ENCODE measurements at regions not wholly inside any gene's neighbourhood (a gene's known extent, or its start where the extent isn't known, plus 50 kb on each side); places are given as distances from the start of the nearest gene placed in this dataset.

- no peak for TF ChIP-seq CTCF (IDR thresholded peaks at IDR 0.05; ENCODE audit: low read depth, low read length, missing control alignments)
- in situ Hi-C loops (cut with HindIII; ENCODE audit: low pct_ligation_motif_present, low sequenced_read_pairs), result no loop called here
These were observed 592.9 kb downstream of the FSCB start for GRCh38 chr14:43914041-43914693.

GRCh38 chr14:43903209-43903608 is 603.9 kb downstream of the FSCB start:
- Histone ChIP-seq H3K27me3 (replicated peaks) (no peaks in the 10 kb centered on the region), H3K4me3 (ENCODE audit: low read depth, low read length) (no peak overlapping the region), H3K36me3 (replicated peaks) (no peaks in the 10 kb centered on the region), H3K27ac (no peak overlapping the region)
- in situ Hi-C loops (cut with HindIII; ENCODE audit: low pct_ligation_motif_present, low sequenced_read_pairs), result no loop called here
- no peak for TF ChIP-seq CTCF (IDR thresholded peaks at IDR 0.05; ENCODE audit: low read depth, low read length, missing control alignments)
- no peak for DNase-seq

More at GRCh38 chr14:43914041-43914693, 592.9 kb downstream of the FSCB start:
- Histone ChIP-seq H3K27ac (no peak overlapping the region), H3K36me3 (replicated peaks) (no peaks in the 10 kb centered on the region), H3K4me3 (ENCODE audit: low read depth, low read length) (no peak overlapping the region), H3K27me3 (replicated peaks) (no peaks in the 10 kb centered on the region)
- no peak for DNase-seq

GRCh38 chr14:43901911-43902673 is 605.0 kb downstream of the FSCB start:
- Histone ChIP-seq H3K4me3 (ENCODE audit: low read depth, low read length) (no peak overlapping the region), H3K36me3 (replicated peaks) (no peaks in the 10 kb centered on the region), H3K27me3 (replicated peaks) (no peaks in the 10 kb centered on the region), H3K27ac (no peak overlapping the region)
- in situ Hi-C loops (cut with HindIII; ENCODE audit: low pct_ligation_motif_present, low sequenced_read_pairs), result no loop called here
- TF ChIP-seq CTCF (IDR thresholded peaks at IDR 0.05; ENCODE audit: low read depth, low read length, missing control alignments), result no peak
- DNase-seq, result no peak

GRCh38 chr14:43900173-43900655 is 606.9 kb downstream of the FSCB start:
- no peaks in the 10 kb centered on the region for H3K27me3 ChIP-seq (replicated peaks)
- in situ Hi-C loops (cut with HindIII; ENCODE audit: low pct_ligation_motif_present, low sequenced_read_pairs), result no loop called here
- DNase-seq, result no peak
- H3K27ac ChIP-seq, result no peak overlapping the region
- TF ChIP-seq CTCF (IDR thresholded peaks at IDR 0.05; ENCODE audit: low read depth, low read length, missing control alignments), result no peak
- H3K4me3 ChIP-seq (ENCODE audit: low read depth, low read length), result no peak overlapping the region
- H3K36me3 ChIP-seq (replicated peaks), result no peaks in the 10 kb centered on the region

- H3K4me3 ChIP-seq (ENCODE audit: low read depth, low read length), result no peak overlapping the region
- in situ Hi-C loops (cut with HindIII; ENCODE audit: low pct_ligation_motif_present, low sequenced_read_pairs), result no loop called here
- no peak for DNase-seq
- H3K27me3 ChIP-seq (replicated peaks), result no peaks in the 10 kb centered on the region
- TF ChIP-seq CTCF (IDR thresholded peaks at IDR 0.05; ENCODE audit: low read depth, low read length, missing control alignments), result no peak
- no peak overlapping the region for H3K27ac ChIP-seq
- H3K36me3 ChIP-seq (replicated peaks), result no peaks in the 10 kb centered on the region
These were observed 608.4 kb downstream of the FSCB start for GRCh38 chr14:43898687-43899086.
